MCF 10A (cell line): ENCODE measurements at regions not wholly inside any gene's neighbourhood (a gene's known extent, or its start where the extent isn't known, plus 50 kb on each side); places are given as distances from the start of the nearest gene placed in this dataset.

Source experiments
- BruUV-seq: library from RNA; stranded (reverse); fragments of 400-500 nt; replicated peaks from 2 replicates; lab custom pipeline; 2021; lab: Mats Ljungman, UMichigan
- CTCF ChIA-PET: fragments of 300-600 bp; sonication (Branson Sonifier 250); formaldehyde crosslinking; extraction: SDS; loops from one replicate; lab custom pipeline; 2021; ENCODE audit warnings: antibody characterized with exemption, inconsistent platforms; lab: Yijun Ruan, JAX
- POLR2A ChIA-PET: fragments of 300-600, 350-650 bp; sonication (Branson Sonifier 250); formaldehyde crosslinking; extraction: SDS; loops from one replicate; lab custom pipeline; 2020; ENCODE audit warnings: antibody characterized with exemption, inconsistent platforms; lab: Yijun Ruan, JAX
- DNase-seq: peaks from one replicate; pipeline ENCODE4 v3.0.0-alpha.2; 2018; ENCODE audit not compliant: unreplicated experiment
- H3K27ac Mint-ChIP-seq: one replicate; pipeline ENCODE4 v1.8.0; 2022; ENCODE audit warnings: mild to moderate bottlenecking, low read depth, mixed read lengths; ENCODE audit not compliant: unreplicated experiment
- H3K27me3 Mint-ChIP-seq: one replicate; pipeline ENCODE4 v1.8.0; 2022; ENCODE audit warnings: mixed read lengths; ENCODE audit not compliant: insufficient read depth, unreplicated experiment
- H3K36me3 Mint-ChIP-seq: one replicate; pipeline ENCODE4 v1.8.0; 2022; ENCODE audit warnings: mild to moderate bottlenecking, moderate library complexity, mixed read lengths; ENCODE audit not compliant: insufficient read depth, unreplicated experiment
- H3K4me1 Mint-ChIP-seq: one replicate; pipeline ENCODE4 v1.8.0; 2022; ENCODE audit warnings: mixed read lengths; ENCODE audit not compliant: insufficient read depth, unreplicated experiment
- H3K4me3 Mint-ChIP-seq: one replicate; pipeline ENCODE4 v1.8.0; 2022; ENCODE audit warnings: mild to moderate bottlenecking, moderate library complexity, mixed read lengths; ENCODE audit not compliant: unreplicated experiment
- H3K9me3 Mint-ChIP-seq: one replicate; pipeline ENCODE4 v1.8.0; 2022; ENCODE audit warnings: mixed read lengths; ENCODE audit not compliant: unreplicated experiment
- intact Hi-C: fragments of 100-400 bp; cut with micrococcal nuclease; formaldehyde crosslinking; loops from 2 replicates; pipeline ENCODE4 v1.14.1; 2022
- TF ChIP-seq, protein P1 (sequence below): fragments of 200-600 bp; IDR thresholded peaks from one replicate; pipeline ENCODE4 v1.8.0; 2022; ENCODE audit warnings: antibody characterized with exemption, mild to moderate bottlenecking; ENCODE audit not compliant: unreplicated experiment

DNA sequence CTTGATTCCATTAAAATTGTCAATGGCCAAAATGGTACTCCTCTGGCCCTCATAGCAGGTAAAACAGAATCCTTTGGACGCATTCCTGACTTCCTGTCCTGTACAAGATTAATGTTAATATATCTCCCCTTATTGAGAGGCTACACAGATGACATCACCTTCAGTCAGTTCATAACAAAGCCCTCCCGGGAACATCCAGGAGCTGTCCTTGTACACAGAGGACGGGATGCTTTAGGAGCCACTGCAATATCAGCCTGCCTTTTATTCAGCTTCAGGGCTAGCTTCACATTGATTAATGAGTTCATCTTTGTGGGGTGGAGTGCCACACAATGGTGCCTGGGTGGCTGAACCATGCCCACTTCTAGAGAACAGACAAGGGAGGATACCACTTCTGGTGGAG lies 235.1 kb downstream of the NRIP1 start:
- no TSS peak for BruUV-seq
- ChIA-PET POLR2A (no interaction called here), CTCF (interaction anchor here (0.5 to 0.8 kb wide), 2 partner anchors 233 to 486 kb away, joined by 3 read pairs; no protein-coding TSS in a partner anchor)
- peaks cover 9% of the 10 kb centered on the region for H3K36me3 Mint-ChIP-seq
- H3K4me1 Mint-ChIP-seq = no peaks in the 10 kb centered on the region
- TF ChIP-seq, protein P1, sequence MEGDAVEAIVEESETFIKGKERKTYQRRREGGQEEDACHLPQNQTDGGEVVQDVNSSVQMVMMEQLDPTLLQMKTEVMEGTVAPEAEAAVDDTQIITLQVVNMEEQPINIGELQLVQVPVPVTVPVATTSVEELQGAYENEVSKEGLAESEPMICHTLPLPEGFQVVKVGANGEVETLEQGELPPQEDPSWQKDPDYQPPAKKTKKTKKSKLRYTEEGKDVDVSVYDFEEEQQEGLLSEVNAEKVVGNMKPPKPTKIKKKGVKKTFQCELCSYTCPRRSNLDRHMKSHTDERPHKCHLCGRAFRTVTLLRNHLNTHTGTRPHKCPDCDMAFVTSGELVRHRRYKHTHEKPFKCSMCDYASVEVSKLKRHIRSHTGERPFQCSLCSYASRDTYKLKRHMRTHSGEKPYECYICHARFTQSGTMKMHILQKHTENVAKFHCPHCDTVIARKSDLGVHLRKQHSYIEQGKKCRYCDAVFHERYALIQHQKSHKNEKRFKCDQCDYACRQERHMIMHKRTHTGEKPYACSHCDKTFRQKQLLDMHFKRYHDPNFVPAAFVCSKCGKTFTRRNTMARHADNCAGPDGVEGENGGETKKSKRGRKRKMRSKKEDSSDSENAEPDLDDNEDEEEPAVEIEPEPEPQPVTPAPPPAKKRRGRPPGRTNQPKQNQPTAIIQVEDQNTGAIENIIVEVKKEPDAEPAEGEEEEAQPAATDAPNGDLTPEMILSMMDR = no peak
- H3K4me3 Mint-ChIP-seq = no peak overlapping the region
- H3K9me3 Mint-ChIP-seq = no peaks in the 10 kb centered on the region
- intact Hi-C loops = no loop called here
- no peak overlapping the region for H3K27ac Mint-ChIP-seq
- no peaks in the 10 kb centered on the region for H3K27me3 Mint-ChIP-seq
- no peak for DNase-seq

DNA sequence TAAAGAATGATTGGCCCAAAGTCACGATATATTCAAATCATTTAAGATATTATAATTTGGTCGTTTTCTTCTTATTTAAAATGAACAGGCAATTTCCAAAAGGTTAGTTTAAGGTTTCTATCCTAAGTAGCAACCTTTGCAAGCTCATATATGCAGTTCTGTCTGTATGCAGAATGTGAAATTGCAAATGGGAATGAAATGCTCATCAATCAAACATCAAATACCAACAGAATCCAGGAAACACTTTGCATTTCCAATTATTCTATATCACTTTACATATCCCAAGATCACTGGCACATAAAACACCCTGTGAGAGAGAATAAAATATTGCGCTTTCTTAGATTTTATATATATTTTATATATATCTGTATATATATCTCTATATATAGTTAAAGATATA lies 237.3 kb downstream of the NRIP1 start:
- H3K27ac Mint-ChIP-seq = no peak overlapping the region
- ChIA-PET CTCF (no interaction called here), POLR2A (interaction anchor here (1.0 kb wide), 1 partner anchor 8 kb away, joined by 4 read pairs; no protein-coding TSS in a partner anchor)
- H3K4me3 Mint-ChIP-seq = no peak overlapping the region
- H3K36me3 Mint-ChIP-seq = peaks cover 9% of the 10 kb centered on the region
- intact Hi-C loops = no loop called here
- H3K27me3 Mint-ChIP-seq = no peaks in the 10 kb centered on the region
- no peak for DNase-seq
- no TSS peak for BruUV-seq
- TF ChIP-seq, protein P1 = no peak
- H3K9me3 Mint-ChIP-seq = no peaks in the 10 kb centered on the region
- no peaks in the 10 kb centered on the region for H3K4me1 Mint-ChIP-seq

DNA sequence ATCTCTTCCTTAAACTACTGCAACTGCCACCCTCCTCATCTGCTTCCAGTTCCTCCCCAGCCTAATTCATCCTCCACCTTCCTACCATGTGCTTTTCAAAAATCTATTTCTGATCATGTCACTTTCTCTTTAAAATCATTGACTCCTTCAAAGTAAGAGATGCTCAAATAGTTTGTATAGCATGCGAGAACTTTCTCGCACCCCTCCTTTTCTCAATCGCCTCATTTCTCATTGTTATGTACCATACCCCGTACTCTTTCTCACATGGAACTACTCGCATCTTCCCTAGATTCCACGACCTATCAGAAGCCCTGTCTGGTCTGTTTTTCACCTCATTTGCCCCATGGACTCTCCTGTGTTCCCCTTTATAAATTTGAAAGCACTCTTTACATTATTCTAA lies 238.2 kb downstream of the NRIP1 start:
- Mint-ChIP-seq H3K4me1 (no peaks in the 10 kb centered on the region), H3K27me3 (no peaks in the 10 kb centered on the region), H3K4me3 (no peak overlapping the region), H3K9me3 (no peaks in the 10 kb centered on the region), H3K36me3 (peaks cover 9% of the 10 kb centered on the region), H3K27ac (no peak overlapping the region)
- DNase-seq = no peak
- no TSS peak for BruUV-seq
- TF ChIP-seq, protein P1 = no peak
- ChIA-PET POLR2A (no interaction called here), CTCF (no interaction called here)
- intact Hi-C loops = no loop called here

DNA sequence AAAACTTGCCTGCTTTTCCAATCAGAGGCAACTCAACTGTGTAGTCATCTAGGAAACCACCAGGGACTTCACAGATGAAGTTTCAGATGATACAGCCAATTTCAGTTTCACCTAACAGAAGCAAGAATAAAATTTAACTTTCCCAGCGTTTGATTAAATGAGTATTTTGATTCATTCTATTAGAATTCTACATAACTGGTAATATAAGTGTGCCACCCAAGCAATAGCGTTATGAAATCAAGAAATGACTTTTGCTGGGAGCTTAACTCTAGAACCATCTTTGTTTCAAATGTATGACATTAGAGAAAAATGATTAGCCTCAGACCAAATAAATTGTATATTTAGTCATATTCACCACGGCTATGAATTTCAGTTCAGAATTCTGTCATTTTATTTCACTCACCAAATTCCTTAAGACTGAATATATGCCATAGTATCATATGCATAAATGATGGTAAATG lies 239.3 kb downstream of the NRIP1 start:
- intact Hi-C loops = no loop called here
- Mint-ChIP-seq H3K9me3 (no peaks in the 10 kb centered on the region), H3K27me3 (no peaks in the 10 kb centered on the region), H3K27ac (no peak overlapping the region), H3K4me1 (no peaks in the 10 kb centered on the region), H3K4me3 (no peak overlapping the region), H3K36me3 (peaks cover 9% of the 10 kb centered on the region)
- CTCF ChIA-PET = no interaction called here
- TF ChIP-seq, protein P1 = no peak
- no peak for DNase-seq
- BruUV-seq = no TSS peak
- POLR2A ChIA-PET = no interaction called here
